ENCODE measurements at regions not wholly inside any gene's neighbourhood (a gene's known extent, or its start where the extent isn't known, plus 50 kb on each side); places are given as distances from the start of the nearest gene placed in this dataset.
"Not testable (repeated sequence)": the region's sequence is repeated elsewhere in the genome, so short reads cannot be mapped to it uniquely, and the experiment has no call there.

DNA sequence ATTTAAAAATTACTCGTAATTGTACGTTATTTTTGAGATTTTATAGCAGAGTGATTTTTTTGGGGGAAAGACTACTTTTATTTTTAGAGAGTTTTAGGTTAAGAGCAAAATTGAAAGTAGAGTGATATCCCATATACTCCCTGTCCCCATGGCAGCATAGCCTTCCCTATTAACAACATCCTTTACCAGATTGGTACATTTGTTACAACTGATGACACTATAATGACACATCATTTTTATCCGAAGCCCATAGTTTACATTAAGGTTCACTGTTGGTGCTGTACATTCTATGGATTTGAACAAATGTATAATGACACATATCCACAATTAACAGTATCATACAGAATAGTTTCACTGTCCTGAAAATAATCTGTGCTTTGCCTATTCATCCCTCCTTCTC, 1126.4 kb upstream of the CITED2 start:
- H3K27ac Mint-ChIP-seq, result no peak overlapping the region
- H3K4me3 Mint-ChIP-seq, result no peak overlapping the region
- H3K27me3 Mint-ChIP-seq (ENCODE audit: low read depth), result no peaks in the 10 kb centered on the region

GRCh38 chr6:140499607-140500006, 1125.2 kb upstream of the CITED2 start:
- Mint-ChIP-seq H3K4me1 (no peaks in the 10 kb centered on the region), H3K36me3 (ENCODE audit: low read depth) (no peaks in the 10 kb centered on the region), H3K27ac (no peak overlapping the region), H3K4me3 (no peak overlapping the region), H3K27me3 (ENCODE audit: low read depth) (no peaks in the 10 kb centered on the region), H3K9me3 (peaks cover 1% of the 10 kb centered on the region)
- TF ChIP-seq, protein P1, sequence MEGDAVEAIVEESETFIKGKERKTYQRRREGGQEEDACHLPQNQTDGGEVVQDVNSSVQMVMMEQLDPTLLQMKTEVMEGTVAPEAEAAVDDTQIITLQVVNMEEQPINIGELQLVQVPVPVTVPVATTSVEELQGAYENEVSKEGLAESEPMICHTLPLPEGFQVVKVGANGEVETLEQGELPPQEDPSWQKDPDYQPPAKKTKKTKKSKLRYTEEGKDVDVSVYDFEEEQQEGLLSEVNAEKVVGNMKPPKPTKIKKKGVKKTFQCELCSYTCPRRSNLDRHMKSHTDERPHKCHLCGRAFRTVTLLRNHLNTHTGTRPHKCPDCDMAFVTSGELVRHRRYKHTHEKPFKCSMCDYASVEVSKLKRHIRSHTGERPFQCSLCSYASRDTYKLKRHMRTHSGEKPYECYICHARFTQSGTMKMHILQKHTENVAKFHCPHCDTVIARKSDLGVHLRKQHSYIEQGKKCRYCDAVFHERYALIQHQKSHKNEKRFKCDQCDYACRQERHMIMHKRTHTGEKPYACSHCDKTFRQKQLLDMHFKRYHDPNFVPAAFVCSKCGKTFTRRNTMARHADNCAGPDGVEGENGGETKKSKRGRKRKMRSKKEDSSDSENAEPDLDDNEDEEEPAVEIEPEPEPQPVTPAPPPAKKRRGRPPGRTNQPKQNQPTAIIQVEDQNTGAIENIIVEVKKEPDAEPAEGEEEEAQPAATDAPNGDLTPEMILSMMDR (IDR thresholded peaks at IDR 0.05; ENCODE audit: unreplicated experiment in 3 of 3), result no peak

More for the DNA sequence above, 1126.4 kb upstream of the CITED2 start:
- TF ChIP-seq, protein P1 (IDR thresholded peaks at IDR 0.05; ENCODE audit: unreplicated experiment in 3 of 3), result no peak
- no peaks in the 10 kb centered on the region for H3K36me3 Mint-ChIP-seq (ENCODE audit: low read depth)
- H3K4me1 Mint-ChIP-seq, result no peaks in the 10 kb centered on the region
- no peaks in the 10 kb centered on the region for H3K9me3 Mint-ChIP-seq

- no peaks in the 10 kb centered on the region for H3K4me1 Mint-ChIP-seq
- H3K4me3 Mint-ChIP-seq, result no peak overlapping the region
- no peaks in the 10 kb centered on the region for H3K36me3 Mint-ChIP-seq (ENCODE audit: low read depth)
- H3K27me3 Mint-ChIP-seq (ENCODE audit: low read depth), result no peaks in the 10 kb centered on the region
- peak overlapping the region in 1 of 3 experiments; percentile 67 for H3K27ac Mint-ChIP-seq
- TF ChIP-seq, protein P1 (IDR thresholded peaks at IDR 0.05; ENCODE audit: unreplicated experiment in 3 of 3), result no peak
- peaks cover 3% of the 10 kb centered on the region for H3K9me3 Mint-ChIP-seq
These were observed 1120.1 kb upstream of the CITED2 start for GRCh38 chr6:140494321-140495108.

- H3K27ac Mint-ChIP-seq; H3K9me3 Mint-ChIP-seq; H3K36me3 Mint-ChIP-seq (ENCODE audit: low read depth); H3K4me1 Mint-ChIP-seq; H3K27me3 Mint-ChIP-seq (ENCODE audit: low read depth); H3K4me3 Mint-ChIP-seq: not testable (repeated sequence)
These were observed 1119.0 kb upstream of the CITED2 start for GRCh38 chr6:140493470-140493869.

DNA sequence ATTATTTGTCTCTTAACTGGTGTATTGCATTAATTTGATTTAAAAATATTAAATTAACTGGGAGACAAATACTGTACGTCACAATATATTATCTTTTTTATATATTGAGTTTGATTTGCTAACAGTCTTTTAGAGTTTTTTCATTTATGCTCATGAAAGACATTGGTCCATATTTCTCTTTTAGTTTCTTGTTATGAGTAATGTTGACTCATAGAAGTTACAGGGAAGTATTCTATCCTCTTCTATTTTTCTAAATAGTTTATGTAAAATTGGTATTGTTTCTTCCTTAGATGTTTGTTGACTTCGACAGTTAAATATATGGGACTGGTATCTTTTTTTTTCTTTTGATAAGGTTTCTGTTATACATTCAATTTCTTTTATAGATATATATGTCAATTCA, 1115.6 kb upstream of the CITED2 start:
- Mint-ChIP-seq H3K27me3 (ENCODE audit: low read depth) (no peaks in the 10 kb centered on the region), H3K9me3 (peaks cover 8% of the 10 kb centered on the region), H3K36me3 (ENCODE audit: low read depth) (no peaks in the 10 kb centered on the region), H3K4me3 (no peak overlapping the region), H3K27ac (no peak overlapping the region), H3K4me1 (no peaks in the 10 kb centered on the region)
- TF ChIP-seq, protein P1 (IDR thresholded peaks at IDR 0.05; ENCODE audit: unreplicated experiment in 3 of 3), result no peak

DNA sequence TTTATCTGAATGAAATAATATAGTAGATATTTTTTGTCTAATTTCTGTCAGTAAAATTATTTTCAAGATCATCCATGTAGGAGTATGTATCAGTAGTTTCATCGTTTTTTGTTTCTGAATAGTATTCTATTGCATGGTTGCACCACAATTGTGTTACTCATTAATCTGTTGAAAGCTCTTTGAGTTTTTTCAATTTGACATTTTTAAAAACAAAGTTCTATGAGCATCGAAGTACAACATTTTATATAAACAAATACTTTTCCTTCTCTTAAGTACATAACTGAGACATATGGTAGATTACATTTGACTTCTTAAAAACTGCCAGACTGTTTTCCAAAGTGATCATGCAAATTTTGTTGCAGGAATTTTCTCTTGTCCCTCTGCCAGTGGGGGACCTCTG, 1113.1 kb upstream of the CITED2 start:
- H3K4me1 Mint-ChIP-seq, result no peaks in the 10 kb centered on the region

More for the DNA sequence above, 1113.1 kb upstream of the CITED2 start:
- Mint-ChIP-seq H3K9me3 (peaks cover 5% of the 10 kb centered on the region), H3K27ac (no peak overlapping the region), H3K36me3 (ENCODE audit: low read depth) (no peaks in the 10 kb centered on the region), H3K4me3 (no peak overlapping the region), H3K27me3 (ENCODE audit: low read depth) (no peaks in the 10 kb centered on the region)
- TF ChIP-seq, protein P1 (IDR thresholded peaks at IDR 0.05; ENCODE audit: unreplicated experiment in 3 of 3), result no peak

Data from nephron (organoid).